ENCODE measurements at regions not wholly inside any gene's neighbourhood (a gene's known extent, or its start where the extent isn't known, plus 50 kb on each side); places are given as distances from the start of the nearest gene placed in this dataset.

GRCh38 chr2:172358691-172359556, 68.5 kb upstream of the ITGA6 start:
- ATAC-seq (ENCODE audit: low read depth), result no peak
- intact Hi-C loops (cut with micrococcal nuclease), result no loop called here
- Mint-ChIP-seq H3K4me3 (no peak overlapping the region), H3K27ac (no peak overlapping the region), H3K9me3 (ENCODE audit: insufficient read depth) (no peaks in the 10 kb centered on the region), H3K4me1 (no peaks in the 10 kb centered on the region), H3K27me3 (peaks cover 18% of the 10 kb centered on the region)
- H3K9me3 ChIP-seq (ENCODE audit: control extremely low read depth in 1 of 3, control insufficient read depth in 2 of 3, insufficient read depth in 1 of 3, low read length in 2 of 3), result peaks cover 0 to 5% (median 0%) of the 10 kb centered on the region in 3 donors
- no peak overlapping the region for H3K4me2 ChIP-seq (replicated peaks; ENCODE audit: low read depth, low read length, poor library complexity, severe bottlenecking)
- no peaks in the 10 kb centered on the region for H3K4me1 ChIP-seq (ENCODE audit: control insufficient read depth in 2 of 2, insufficient read depth in 2 of 2, low read length in 2 of 2)
- H3K27ac ChIP-seq (ENCODE audit: low read length in 2 of 2), result no peak overlapping the region
- ChIA-PET CTCF (no interaction called here), POLR2A (no interaction called here)
- no peak for DNase-seq
- H3K79me2 ChIP-seq (ENCODE audit: control insufficient read depth, insufficient read depth, low read length), result no peaks in the 10 kb centered on the region
- no peak overlapping the region for H2AFZ ChIP-seq (ENCODE audit: insufficient read depth, low read depth, low read length, poor library complexity, severe bottlenecking)
- H3K36me3 ChIP-seq (replicated peaks in 1 of 2; ENCODE audit: control extremely low read depth in 1 of 2, control insufficient read depth in 1 of 2, extremely low read depth in 1 of 2, insufficient read depth in 2 of 2, low read length in 1 of 2), result no peaks in the 10 kb centered on the region
- H3K9ac ChIP-seq (ENCODE audit: low read length), result no peak overlapping the region
- no peak overlapping the region for H3K4me3 ChIP-seq (ENCODE audit: control extremely low read depth in 1 of 5, extremely low read depth in 1 of 5, insufficient read depth in 1 of 5, low read depth in 2 of 5, low read length in 4 of 5)
- WGBS (ENCODE audit: insufficient coverage), result 88% methylated on average over 10 of the region's 12 CpGs
- no peaks in the 10 kb centered on the region for H3K27me3 ChIP-seq (replicated peaks in 1 of 4; ENCODE audit: control extremely low read depth in 1 of 4, control insufficient read depth in 3 of 4, insufficient read depth in 4 of 4, low read length in 3 of 4)
- TF ChIP-seq CTCF (IDR thresholded peaks at IDR 0.05) (no peak), EZH2 (IDR thresholded peaks at IDR 0.05; ENCODE audit: borderline replicate concordance, insufficient read depth, low read depth, low read length, poor library complexity, severe bottlenecking) (no peak)
- H4K20me1 ChIP-seq (ENCODE audit: control insufficient read depth, insufficient read depth, low read length, poor library complexity, severe bottlenecking), result no peaks in the 10 kb centered on the region

- TF ChIP-seq EZH2 (IDR thresholded peaks at IDR 0.05; ENCODE audit: borderline replicate concordance, insufficient read depth, low read depth, low read length, poor library complexity, severe bottlenecking), result no peak
- TF ChIP-seq CTCF (IDR thresholded peaks at IDR 0.05), result no peak
- ChIA-PET POLR2A (no interaction called here), CTCF (no interaction called here)
- no peaks in the 10 kb centered on the region for H3K4me1 ChIP-seq (ENCODE audit: control insufficient read depth in 2 of 2, insufficient read depth in 2 of 2, low read length in 2 of 2)
- Mint-ChIP-seq H3K27ac (no peak overlapping the region), H3K4me3 (no peak overlapping the region), H3K27me3 (peaks cover 14% of the 10 kb centered on the region), H3K9me3 (ENCODE audit: insufficient read depth) (no peaks in the 10 kb centered on the region), H3K4me1 (no peaks in the 10 kb centered on the region)
- no CpG with 5 or more reads among the region's 3 CpGs for WGBS (ENCODE audit: insufficient coverage)
- H4K20me1 ChIP-seq (ENCODE audit: control insufficient read depth, insufficient read depth, low read length, poor library complexity, severe bottlenecking), result no peaks in the 10 kb centered on the region
- H3K9ac ChIP-seq (ENCODE audit: low read length), result no peak overlapping the region
- no peak overlapping the region for H3K4me3 ChIP-seq (ENCODE audit: control extremely low read depth in 1 of 5, extremely low read depth in 1 of 5, insufficient read depth in 1 of 5, low read depth in 2 of 5, low read length in 4 of 5)
- ATAC-seq (ENCODE audit: low read depth) (no peak), DNase-seq (no peak)
- intact Hi-C loops (cut with micrococcal nuclease), result no loop called here
- H2AFZ ChIP-seq (ENCODE audit: insufficient read depth, low read depth, low read length, poor library complexity, severe bottlenecking), result no peak overlapping the region
- H3K36me3 ChIP-seq (replicated peaks in 1 of 2; ENCODE audit: control extremely low read depth in 1 of 2, control insufficient read depth in 1 of 2, extremely low read depth in 1 of 2, insufficient read depth in 2 of 2, low read length in 1 of 2), result no peaks in the 10 kb centered on the region
- H3K27ac ChIP-seq (ENCODE audit: low read length in 2 of 2), result no peak overlapping the region
- no peaks in the 10 kb centered on the region for H3K79me2 ChIP-seq (ENCODE audit: control insufficient read depth, insufficient read depth, low read length)
- H3K4me2 ChIP-seq (replicated peaks; ENCODE audit: low read depth, low read length, poor library complexity, severe bottlenecking), result no peak overlapping the region
- no peaks in the 10 kb centered on the region for H3K27me3 ChIP-seq (replicated peaks in 1 of 4; ENCODE audit: control extremely low read depth in 1 of 4, control insufficient read depth in 3 of 4, insufficient read depth in 4 of 4, low read length in 3 of 4)
- no peaks in the 10 kb centered on the region for H3K9me3 ChIP-seq (ENCODE audit: control extremely low read depth in 1 of 3, control insufficient read depth in 2 of 3, insufficient read depth in 1 of 3, low read length in 2 of 3)
These were observed 66.0 kb upstream of the ITGA6 start for GRCh38 chr2:172361360-172361759.
